ENCODE measurements at regions not wholly inside any gene's neighbourhood (a gene's known extent, or its start where the extent isn't known, plus 50 kb on each side); places are given as distances from the start of the nearest gene placed in this dataset.

DNA sequence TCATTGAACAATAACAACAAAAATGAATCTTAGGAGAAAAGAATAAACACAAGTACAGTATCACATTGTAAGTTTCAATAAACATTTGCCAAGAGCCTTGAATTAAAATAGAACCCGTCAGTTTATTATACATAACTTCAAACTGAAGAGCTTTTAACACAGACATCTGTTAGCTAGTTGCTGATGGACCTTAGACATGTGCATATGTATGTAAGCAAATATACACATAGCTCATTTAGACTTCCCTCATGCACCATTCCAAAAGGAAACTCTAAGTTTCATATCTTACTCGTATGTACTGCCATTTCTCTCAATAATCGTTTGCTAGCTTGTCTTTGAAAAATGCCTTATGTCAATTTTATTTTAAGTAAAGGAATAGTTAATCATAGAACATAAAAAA is 235.0 kb downstream of the TENT5A start (continued):
- TF ChIP-seq, protein P1, sequence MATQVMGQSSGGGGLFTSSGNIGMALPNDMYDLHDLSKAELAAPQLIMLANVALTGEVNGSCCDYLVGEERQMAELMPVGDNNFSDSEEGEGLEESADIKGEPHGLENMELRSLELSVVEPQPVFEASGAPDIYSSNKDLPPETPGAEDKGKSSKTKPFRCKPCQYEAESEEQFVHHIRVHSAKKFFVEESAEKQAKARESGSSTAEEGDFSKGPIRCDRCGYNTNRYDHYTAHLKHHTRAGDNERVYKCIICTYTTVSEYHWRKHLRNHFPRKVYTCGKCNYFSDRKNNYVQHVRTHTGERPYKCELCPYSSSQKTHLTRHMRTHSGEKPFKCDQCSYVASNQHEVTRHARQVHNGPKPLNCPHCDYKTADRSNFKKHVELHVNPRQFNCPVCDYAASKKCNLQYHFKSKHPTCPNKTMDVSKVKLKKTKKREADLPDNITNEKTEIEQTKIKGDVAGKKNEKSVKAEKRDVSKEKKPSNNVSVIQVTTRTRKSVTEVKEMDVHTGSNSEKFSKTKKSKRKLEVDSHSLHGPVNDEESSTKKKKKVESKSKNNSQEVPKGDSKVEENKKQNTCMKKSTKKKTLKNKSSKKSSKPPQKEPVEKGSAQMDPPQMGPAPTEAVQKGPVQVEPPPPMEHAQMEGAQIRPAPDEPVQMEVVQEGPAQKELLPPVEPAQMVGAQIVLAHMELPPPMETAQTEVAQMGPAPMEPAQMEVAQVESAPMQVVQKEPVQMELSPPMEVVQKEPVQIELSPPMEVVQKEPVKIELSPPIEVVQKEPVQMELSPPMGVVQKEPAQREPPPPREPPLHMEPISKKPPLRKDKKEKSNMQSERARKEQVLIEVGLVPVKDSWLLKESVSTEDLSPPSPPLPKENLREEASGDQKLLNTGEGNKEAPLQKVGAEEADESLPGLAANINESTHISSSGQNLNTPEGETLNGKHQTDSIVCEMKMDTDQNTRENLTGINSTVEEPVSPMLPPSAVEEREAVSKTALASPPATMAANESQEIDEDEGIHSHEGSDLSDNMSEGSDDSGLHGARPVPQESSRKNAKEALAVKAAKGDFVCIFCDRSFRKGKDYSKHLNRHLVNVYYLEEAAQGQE (IDR thresholded peaks at IDR 0.05; ENCODE audit: unreplicated experiment): no peak
- TF ChIP-seq STAT1 (IDR thresholded peaks at IDR 0.05; ENCODE audit: unreplicated experiment): no peak

DNA sequence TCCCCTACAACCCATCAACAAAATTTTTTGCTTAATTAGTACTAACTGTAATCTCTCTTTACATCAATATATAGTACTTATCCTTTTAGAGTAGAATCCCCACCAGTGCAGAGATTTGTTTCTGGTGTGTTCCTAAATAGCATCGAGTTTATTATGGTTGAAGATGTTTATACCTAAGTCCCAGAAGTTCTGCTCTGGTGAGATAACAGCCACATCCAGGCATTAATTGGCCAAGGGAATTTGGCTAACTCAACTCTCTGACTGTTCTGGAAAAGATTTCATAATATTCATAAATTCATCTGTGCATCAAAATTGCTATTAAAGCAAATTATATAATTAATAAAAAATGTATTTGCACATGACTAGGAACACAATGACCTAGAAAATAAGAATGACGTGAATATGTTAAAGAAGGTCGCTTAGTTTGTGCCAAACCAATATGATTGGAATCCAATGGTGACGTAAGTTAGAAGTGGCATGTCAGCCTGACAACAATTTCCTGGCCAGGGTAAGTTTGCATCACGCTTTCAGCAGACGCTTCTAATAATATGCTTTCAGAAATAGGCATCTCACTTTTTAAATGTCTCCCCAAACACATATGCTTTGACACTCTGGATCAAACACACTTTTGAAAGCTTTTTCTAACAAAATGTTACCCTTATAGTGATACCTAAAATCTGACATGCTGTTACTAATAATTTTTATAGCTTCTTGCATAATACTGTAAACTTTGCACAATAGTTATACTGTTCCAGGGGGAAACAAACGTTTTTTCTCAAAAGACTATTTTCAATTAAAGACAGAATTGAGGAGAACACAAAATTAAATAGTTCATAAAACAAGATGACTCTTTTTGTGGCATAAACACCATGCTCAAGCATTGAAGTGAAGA is 236.7 kb downstream of the TENT5A start:
- no peak overlapping the region for H2AFZ ChIP-seq
- Mint-ChIP-seq H3K27me3 (ENCODE audit: insufficient read depth, low read depth, poor library complexity) (no peaks in the 10 kb centered on the region), H3K27ac (no peak overlapping the region), H3K36me3 (ENCODE audit: low read depth) (no peaks in the 10 kb centered on the region), H3K4me1 (no peaks in the 10 kb centered on the region), H3K9me3 (no peaks in the 10 kb centered on the region), H3K4me3 (no peak overlapping the region)
- H4K20me1 ChIP-seq (replicated peaks; ENCODE audit: insufficient read depth): no peaks in the 10 kb centered on the region
- H3K36me3 ChIP-seq (ENCODE audit: insufficient read depth): no peaks in the 10 kb centered on the region
- no peaks in the 10 kb centered on the region for H3F3A ChIP-seq (replicated peaks; ENCODE audit: low read depth)
- H3K9me2 ChIP-seq (ENCODE audit: insufficient read depth): no peaks in the 10 kb centered on the region
- H3K79me2 ChIP-seq (replicated peaks; ENCODE audit: insufficient read depth): no peaks in the 10 kb centered on the region
- H3K4me3 ChIP-seq: no peak overlapping the region
- H3K27ac ChIP-seq (ENCODE audit: low read depth): no peak overlapping the region
- no peak for ATAC-seq
- DNase-seq (ENCODE audit: low spot score): no peak
- H3K4me1 ChIP-seq (ENCODE audit: insufficient read depth): no peaks in the 10 kb centered on the region
- H3K27me3 ChIP-seq (ENCODE audit: insufficient read depth): no peaks in the 10 kb centered on the region
- no peak overlapping the region for H3K4me2 ChIP-seq
- TF ChIP-seq, protein P2, sequence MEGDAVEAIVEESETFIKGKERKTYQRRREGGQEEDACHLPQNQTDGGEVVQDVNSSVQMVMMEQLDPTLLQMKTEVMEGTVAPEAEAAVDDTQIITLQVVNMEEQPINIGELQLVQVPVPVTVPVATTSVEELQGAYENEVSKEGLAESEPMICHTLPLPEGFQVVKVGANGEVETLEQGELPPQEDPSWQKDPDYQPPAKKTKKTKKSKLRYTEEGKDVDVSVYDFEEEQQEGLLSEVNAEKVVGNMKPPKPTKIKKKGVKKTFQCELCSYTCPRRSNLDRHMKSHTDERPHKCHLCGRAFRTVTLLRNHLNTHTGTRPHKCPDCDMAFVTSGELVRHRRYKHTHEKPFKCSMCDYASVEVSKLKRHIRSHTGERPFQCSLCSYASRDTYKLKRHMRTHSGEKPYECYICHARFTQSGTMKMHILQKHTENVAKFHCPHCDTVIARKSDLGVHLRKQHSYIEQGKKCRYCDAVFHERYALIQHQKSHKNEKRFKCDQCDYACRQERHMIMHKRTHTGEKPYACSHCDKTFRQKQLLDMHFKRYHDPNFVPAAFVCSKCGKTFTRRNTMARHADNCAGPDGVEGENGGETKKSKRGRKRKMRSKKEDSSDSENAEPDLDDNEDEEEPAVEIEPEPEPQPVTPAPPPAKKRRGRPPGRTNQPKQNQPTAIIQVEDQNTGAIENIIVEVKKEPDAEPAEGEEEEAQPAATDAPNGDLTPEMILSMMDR (conservative IDR thresholded peaks at IDR 0.05; ENCODE audit: low read depth in 2 of 2): no peak
- no peak for TF ChIP-seq CREB1 (CRISPR knock-in tag; IDR thresholded peaks at IDR 0.05; ENCODE audit: low read depth)
- TF ChIP-seq POLR2AphosphoS5 (IDR thresholded peaks at IDR 0.05; ENCODE audit: low read depth): no peak
- TF ChIP-seq, protein P1 (IDR thresholded peaks at IDR 0.05; ENCODE audit: unreplicated experiment): no peak
- no peak for TF ChIP-seq JUNB (IDR thresholded peaks at IDR 0.05; ENCODE audit: unreplicated experiment)
- TF ChIP-seq NANOG (IDR thresholded peaks at IDR 0.05; ENCODE audit: borderline replicate concordance): no peak
- TF ChIP-seq ZNF114 (CRISPR knock-in tag; IDR thresholded peaks at IDR 0.05): no peak
- no peak for TF ChIP-seq EZH2 (IDR thresholded peaks at IDR 0.05; ENCODE audit: low read depth, unreplicated experiment)
- no peak for TF ChIP-seq ZNF331 (CRISPR knock-in tag; IDR thresholded peaks at IDR 0.05; ENCODE audit: low read depth)
- no peak for TF ChIP-seq EZH2phosphoT487 (IDR thresholded peaks at IDR 0.05; ENCODE audit: unreplicated experiment)
- no peak for TF ChIP-seq STAT1 (IDR thresholded peaks at IDR 0.05; ENCODE audit: unreplicated experiment)
- TF ChIP-seq, protein P3, sequence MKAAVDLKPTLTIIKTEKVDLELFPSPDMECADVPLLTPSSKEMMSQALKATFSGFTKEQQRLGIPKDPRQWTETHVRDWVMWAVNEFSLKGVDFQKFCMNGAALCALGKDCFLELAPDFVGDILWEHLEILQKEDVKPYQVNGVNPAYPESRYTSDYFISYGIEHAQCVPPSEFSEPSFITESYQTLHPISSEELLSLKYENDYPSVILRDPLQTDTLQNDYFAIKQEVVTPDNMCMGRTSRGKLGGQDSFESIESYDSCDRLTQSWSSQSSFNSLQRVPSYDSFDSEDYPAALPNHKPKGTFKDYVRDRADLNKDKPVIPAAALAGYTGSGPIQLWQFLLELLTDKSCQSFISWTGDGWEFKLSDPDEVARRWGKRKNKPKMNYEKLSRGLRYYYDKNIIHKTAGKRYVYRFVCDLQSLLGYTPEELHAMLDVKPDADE (IDR thresholded peaks at IDR 0.05): no peak

All from GM23338 (cell line).